Neural cell (in vitro differentiated cells): ENCODE measurements at regions not wholly inside any gene's neighbourhood (a gene's known extent, or its start where the extent isn't known, plus 50 kb on each side); places are given as distances from the start of the nearest gene placed in this dataset.

Experiments
- CTCF ChIP-seq: fragments of 450-650 bp; IDR thresholded peaks from 2 replicates; pipeline ENCODE4 v1.5.1; 2014; ENCODE audit warnings: antibody characterized with exemption, mild to moderate bottlenecking, moderate library complexity; ENCODE audit not compliant: poor library complexity, severe bottlenecking
- EZH2 ChIP-seq: fragments of 200-600, 300-800 bp; shearing (Covaris generic), sonication (generic); IDR thresholded peaks from 2 replicates; pipeline ENCODE4 v1.6.1; 2014; ENCODE audit warnings: antibody characterized with exemption, low read length, borderline replicate concordance, mild to moderate bottlenecking; ENCODE audit not compliant: insufficient read depth, poor library complexity, severe bottlenecking
- MXI1 ChIP-seq: fragments of 450-650 bp; conservative IDR thresholded peaks from 2 replicates; pipeline ENCODE4 v1.6.1; 2014; ENCODE audit warnings: antibody characterized with exemption, mild to moderate bottlenecking; ENCODE audit not compliant: poor library complexity, severe bottlenecking
- POLR2AphosphoS5 ChIP-seq: IDR thresholded peaks from 2 replicates; pipeline ENCODE4 v1.6.1; 2012
- REST ChIP-seq: IDR thresholded peaks from 2 replicates; pipeline ENCODE4 v1.6.1; 2012; ENCODE audit warnings: borderline replicate concordance
- TAF1 ChIP-seq: IDR thresholded peaks from 2 replicates; pipeline ENCODE4 v1.6.1; 2012; ENCODE audit warnings: low read depth

GRCh38 chr6:132198040-132198439 is 203.2 kb downstream of the MOXD1 start:
- TF ChIP-seq CTCF = no peak
- no peak for TF ChIP-seq POLR2AphosphoS5
- TF ChIP-seq EZH2 = no peak
- TF ChIP-seq REST = no peak
- TF ChIP-seq TAF1 = no peak
- no peak for TF ChIP-seq MXI1
